Colonic mucosa (tissue), 4 donors: ENCODE measurements at regions not wholly inside any gene's neighbourhood (a gene's known extent, or its start where the extent isn't known, plus 50 kb on each side); places are given as distances from the start of the nearest gene placed in this dataset.
A peak's percentile ranks its signal among the peaks of the same experiment; 100 is the strongest.
"Not testable (repeated sequence)": the region's sequence is repeated elsewhere in the genome, so short reads cannot be mapped to it uniquely, and the experiment has no call there.

ENCODE experiments used
- DNase-seq: peaks from one replicate; pipeline ENCODE4 v3.0.0-alpha.2; 2020
- H3K27ac ChIP-seq: fragments of 200-600 bp; one replicate; pipeline ENCODE4 v1.8.0; 2021
- H3K27me3 ChIP-seq: fragments of 200-600 bp; one replicate; pipeline ENCODE4 v1.8.0; 2021
- H3K36me3 ChIP-seq: fragments of 200-600 bp; one replicate; pipeline ENCODE4 v1.8.0; 2021
- H3K4me1 ChIP-seq: fragments of 200-600 bp; one replicate; pipeline ENCODE4 v1.8.0; 2021; ENCODE audit warnings: mild to moderate bottlenecking
- H3K4me3 ChIP-seq: fragments of 200-600 bp; one replicate; pipeline ENCODE4 v1.8.0; 2021
- H3K9ac ChIP-seq, 2 donors: one replicate each; pipeline ENCODE4 v1.7.0; 2013; ENCODE audit warnings: control low read depth in 2 of 2, low read depth in 2 of 2, low read length in 2 of 2
- H3K9me3 ChIP-seq: fragments of 200-600 bp; one replicate; pipeline ENCODE4 v1.8.0; 2021
- intact Hi-C: fragments of 100-400 bp; cut with DNase I; formaldehyde crosslinking; loops from one replicate; pipeline ENCODE4 v1.14.1; 2022
- TF ChIP-seq, protein P1 (sequence below): fragments of 200-600 bp; IDR thresholded peaks from one replicate; pipeline ENCODE4 v1.8.0; 2022; ENCODE audit warnings: antibody characterized with exemption, mild to moderate bottlenecking
- donor health status: healthy.
- donor health status: DM: no; HTN: no; CAD: no.
- donor health status: DM: no; HTN: no; CAD: no.

DNA sequence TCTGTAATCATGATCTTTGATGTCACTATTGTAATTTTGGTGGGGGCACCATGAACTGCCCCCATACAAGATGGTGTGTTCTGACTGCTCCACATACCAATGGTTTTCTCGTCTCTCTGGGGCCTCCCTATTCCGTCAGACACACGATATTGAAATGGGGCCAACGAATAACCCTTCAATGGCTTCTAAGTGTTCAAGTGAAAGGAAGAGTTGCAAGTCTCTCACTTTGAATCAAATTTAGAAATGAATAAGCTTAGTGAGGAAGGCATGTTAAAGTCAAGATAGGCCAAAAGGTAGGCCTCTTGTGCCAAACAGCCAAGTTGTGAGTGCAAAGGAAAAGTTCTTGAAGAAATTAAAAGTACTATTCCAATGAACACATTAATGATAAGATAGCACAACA is 205.4 kb downstream of the SPRY1 start:
- no peaks in the 10 kb centered on the region for H3K27me3 ChIP-seq
- intact Hi-C loops: no loop called here
- H3K4me3 ChIP-seq: no peak overlapping the region
- no peak overlapping the region for H3K9ac ChIP-seq
- no peaks in the 10 kb centered on the region for H3K36me3 ChIP-seq
- H3K9me3 ChIP-seq: no peaks in the 10 kb centered on the region
- TF ChIP-seq, protein P1, sequence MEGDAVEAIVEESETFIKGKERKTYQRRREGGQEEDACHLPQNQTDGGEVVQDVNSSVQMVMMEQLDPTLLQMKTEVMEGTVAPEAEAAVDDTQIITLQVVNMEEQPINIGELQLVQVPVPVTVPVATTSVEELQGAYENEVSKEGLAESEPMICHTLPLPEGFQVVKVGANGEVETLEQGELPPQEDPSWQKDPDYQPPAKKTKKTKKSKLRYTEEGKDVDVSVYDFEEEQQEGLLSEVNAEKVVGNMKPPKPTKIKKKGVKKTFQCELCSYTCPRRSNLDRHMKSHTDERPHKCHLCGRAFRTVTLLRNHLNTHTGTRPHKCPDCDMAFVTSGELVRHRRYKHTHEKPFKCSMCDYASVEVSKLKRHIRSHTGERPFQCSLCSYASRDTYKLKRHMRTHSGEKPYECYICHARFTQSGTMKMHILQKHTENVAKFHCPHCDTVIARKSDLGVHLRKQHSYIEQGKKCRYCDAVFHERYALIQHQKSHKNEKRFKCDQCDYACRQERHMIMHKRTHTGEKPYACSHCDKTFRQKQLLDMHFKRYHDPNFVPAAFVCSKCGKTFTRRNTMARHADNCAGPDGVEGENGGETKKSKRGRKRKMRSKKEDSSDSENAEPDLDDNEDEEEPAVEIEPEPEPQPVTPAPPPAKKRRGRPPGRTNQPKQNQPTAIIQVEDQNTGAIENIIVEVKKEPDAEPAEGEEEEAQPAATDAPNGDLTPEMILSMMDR: no peak
- H3K4me1 ChIP-seq: peaks cover 7% of the 10 kb centered on the region
- no peak for DNase-seq
- H3K27ac ChIP-seq: no peak overlapping the region

DNA sequence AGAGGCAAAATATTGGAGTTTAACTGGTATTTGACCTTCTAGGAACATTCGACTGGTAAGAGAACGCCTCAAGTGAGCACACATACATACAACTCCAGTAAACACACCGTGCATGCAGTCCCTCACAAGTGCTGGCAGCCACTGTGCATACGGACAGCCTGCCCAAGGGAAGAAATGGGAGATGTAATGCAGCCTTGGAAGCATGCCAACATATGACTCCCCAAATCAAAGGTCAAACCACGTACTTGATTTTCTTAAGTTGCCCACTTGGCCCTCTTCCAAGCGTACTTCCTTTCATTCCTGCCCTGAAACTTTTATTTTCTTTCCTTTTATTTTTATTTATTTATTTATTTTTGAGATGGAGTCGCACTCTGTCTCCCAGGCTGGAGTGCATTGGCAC is 206.6 kb downstream of the SPRY1 start:
- Histone ChIP-seq H3K36me3 (no peaks in the 10 kb centered on the region), H3K27me3 (no peaks in the 10 kb centered on the region), H3K4me3 (no peak overlapping the region), H3K4me1 (peaks cover 7% of the 10 kb centered on the region), H3K27ac (no peak overlapping the region), H3K9me3 (no peaks in the 10 kb centered on the region), H3K9ac (no peak overlapping the region)
- intact Hi-C loops: no loop called here
- TF ChIP-seq, protein P1: no peak
- DNase-seq: peak; percentile 71

DNA sequence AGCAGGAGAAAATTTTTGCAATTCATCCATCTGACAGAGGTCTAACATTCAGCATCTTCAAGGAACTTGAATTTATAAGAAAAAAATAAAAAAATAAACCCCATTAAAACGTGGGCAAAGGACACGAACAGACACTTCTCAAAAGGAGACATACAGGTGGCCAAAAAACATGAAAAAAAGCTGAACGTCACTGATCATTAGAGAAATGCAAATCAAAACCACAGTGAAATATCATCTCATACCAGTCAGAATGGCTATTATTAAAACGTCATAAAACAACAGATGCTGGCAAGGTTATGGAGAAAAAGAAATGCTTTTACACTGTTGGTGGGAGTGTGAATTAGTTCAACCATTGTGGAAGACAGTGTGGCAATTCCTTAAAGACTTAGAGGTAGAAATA is 209.2 kb downstream of the SPRY1 start:
- intact Hi-C loops: loop anchor here (5.0 kb wide), 1 partner anchor 37 kb away; no protein-coding TSS in a partner anchor
- not testable (repeated sequence) for DNase-seq, H3K4me1 ChIP-seq, H3K9ac ChIP-seq, H3K36me3 ChIP-seq, H3K27ac ChIP-seq, H3K27me3 ChIP-seq, H3K9me3 ChIP-seq, H3K4me3 ChIP-seq

- intact Hi-C loops: loop anchor here (5.0 kb wide), 1 partner anchor 36 kb away; no protein-coding TSS in a partner anchor
These were observed 209.7 kb downstream of the SPRY1 start for GRCh38 chr4:123606336-123606735.

DNA sequence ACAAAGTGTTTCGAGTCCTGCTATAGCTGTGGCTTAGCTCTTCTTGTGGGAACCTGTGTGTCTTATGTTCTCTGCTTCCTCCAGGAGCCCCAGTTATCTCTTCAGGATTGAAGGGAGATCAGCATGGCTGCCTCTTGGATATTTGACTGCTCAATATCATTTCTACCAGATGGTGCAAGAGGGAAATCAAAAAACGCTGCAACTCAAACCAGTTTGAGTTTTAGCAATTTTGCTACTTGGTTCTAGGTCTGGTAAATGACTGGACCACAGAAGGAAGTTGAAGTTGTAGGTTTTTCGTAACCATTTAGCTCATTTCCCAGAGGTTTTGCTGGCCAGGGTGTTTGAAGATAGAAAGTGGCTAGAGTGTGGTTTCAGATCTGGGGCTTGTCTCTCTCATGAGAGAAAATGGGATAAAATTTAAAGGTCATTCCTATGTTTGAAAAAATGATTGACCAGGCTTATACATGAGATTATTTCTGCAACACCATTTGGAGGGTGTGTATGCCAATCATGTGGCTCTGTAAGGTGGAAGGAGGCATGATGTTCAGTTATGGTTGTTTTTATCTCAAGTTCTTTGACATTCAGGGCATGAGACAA is 210.4 kb downstream of the SPRY1 start:
- TF ChIP-seq, protein P1: no peak
- intact Hi-C loops: loop anchor here (5.0 kb wide), 1 partner anchor 35 kb away; no protein-coding TSS in a partner anchor
- Histone ChIP-seq H3K9me3 (no peaks in the 10 kb centered on the region), H3K36me3 (no peaks in the 10 kb centered on the region), H3K27ac (no peak overlapping the region), H3K9ac (no peak overlapping the region), H3K4me1 (no peaks in the 10 kb centered on the region), H3K4me3 (no peak overlapping the region), H3K27me3 (no peaks in the 10 kb centered on the region)
- no peak for DNase-seq

More at GRCh38 chr4:123606336-123606735, 209.7 kb downstream of the SPRY1 start:
- DNase-seq: no peak
- Histone ChIP-seq H3K4me3 (no peak overlapping the region), H3K36me3 (no peaks in the 10 kb centered on the region), H3K27ac (no peak overlapping the region), H3K27me3 (no peaks in the 10 kb centered on the region), H3K4me1 (no peaks in the 10 kb centered on the region), H3K9me3 (no peaks in the 10 kb centered on the region), H3K9ac (no peak overlapping the region)
- TF ChIP-seq, protein P1: no peak

GRCh38 chr4:123609829-123610228 is 213.2 kb downstream of the SPRY1 start:
- DNase-seq: no peak
- no peak overlapping the region for H3K4me3 ChIP-seq
- no peaks in the 10 kb centered on the region for H3K4me1 ChIP-seq
- TF ChIP-seq, protein P1: no peak
- H3K27me3 ChIP-seq: no peaks in the 10 kb centered on the region
- no peak overlapping the region for H3K27ac ChIP-seq
- intact Hi-C loops: loop anchor here (5.0 kb wide), 1 partner anchor 32 kb away; no protein-coding TSS in a partner anchor
- H3K36me3 ChIP-seq: no peaks in the 10 kb centered on the region
- H3K9ac ChIP-seq: no peak overlapping the region
- H3K9me3 ChIP-seq: no peaks in the 10 kb centered on the region
